AG09309 (cell line): ENCODE measurements at regions not wholly inside any gene's neighbourhood (a gene's known extent, or its start where the extent isn't known, plus 50 kb on each side); places are given as distances from the start of the nearest gene placed in this dataset.
A peak's percentile ranks its signal among the peaks of the same experiment; 100 is the strongest.

ENCODE experiments used
- DNase-seq: peaks from one replicate; pipeline ENCODE4 v3.0.0-alpha.2; 2010; ENCODE audit warnings: low read depth
- H3K4me3 ChIP-seq: 2 replicates; pipeline ENCODE4 v1.5.1; 2011; ENCODE audit warnings: mild to moderate bottlenecking, low read depth, low read length, moderate library complexity; ENCODE audit not compliant: control insufficient read depth
- TF ChIP-seq, protein P1 (sequence below): IDR thresholded peaks from 2 replicates; pipeline ENCODE4 v1.5.1; 2011; ENCODE audit warnings: mild to moderate bottlenecking, low read depth, low read length, inconsistent platforms; ENCODE audit not compliant: insufficient read depth, control insufficient read depth; ENCODE audit errors: missing control alignments

DNA sequence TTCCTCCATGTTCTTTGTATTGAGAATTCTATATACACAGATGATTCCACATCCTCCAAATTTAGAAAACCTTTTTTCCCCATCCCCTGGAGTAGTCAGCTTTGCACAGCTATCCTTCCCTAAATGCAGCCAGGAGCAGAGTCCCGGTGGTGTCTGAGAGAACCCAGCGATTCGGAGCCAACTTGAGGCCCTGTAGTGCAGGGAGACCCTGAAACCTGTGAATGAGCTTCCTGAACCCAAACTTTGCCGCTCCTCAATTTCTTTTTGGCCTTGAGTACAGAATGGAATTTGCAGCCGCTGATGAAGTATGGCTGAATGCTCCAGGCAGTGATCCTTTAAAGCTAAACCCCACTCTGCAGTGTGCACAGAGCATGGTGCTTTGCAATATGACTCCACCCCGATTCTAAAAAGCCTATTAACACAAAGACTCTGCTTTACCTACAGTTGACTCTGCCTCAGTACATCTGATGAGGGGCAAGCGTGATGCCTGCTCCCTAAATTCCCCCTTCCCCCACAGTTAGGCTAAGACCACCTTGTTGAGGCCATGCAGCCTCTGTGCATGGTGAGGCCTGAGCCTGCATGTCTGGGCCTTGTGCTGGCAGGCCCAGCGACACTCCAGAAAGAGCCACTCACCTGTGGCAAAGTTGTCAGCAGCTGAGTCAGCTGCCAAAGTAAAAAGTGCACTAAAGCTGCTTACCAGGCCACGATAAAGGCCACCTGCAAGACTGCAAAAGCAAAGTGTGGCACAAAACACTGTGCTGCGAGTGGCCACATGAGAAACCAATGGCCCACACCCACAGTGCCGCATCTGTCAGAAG is 82.1 kb downstream of the PLEKHG1 start:
- H3K4me3 ChIP-seq: no peak overlapping the region
- DNase-seq: no peak
- TF ChIP-seq, protein P1, sequence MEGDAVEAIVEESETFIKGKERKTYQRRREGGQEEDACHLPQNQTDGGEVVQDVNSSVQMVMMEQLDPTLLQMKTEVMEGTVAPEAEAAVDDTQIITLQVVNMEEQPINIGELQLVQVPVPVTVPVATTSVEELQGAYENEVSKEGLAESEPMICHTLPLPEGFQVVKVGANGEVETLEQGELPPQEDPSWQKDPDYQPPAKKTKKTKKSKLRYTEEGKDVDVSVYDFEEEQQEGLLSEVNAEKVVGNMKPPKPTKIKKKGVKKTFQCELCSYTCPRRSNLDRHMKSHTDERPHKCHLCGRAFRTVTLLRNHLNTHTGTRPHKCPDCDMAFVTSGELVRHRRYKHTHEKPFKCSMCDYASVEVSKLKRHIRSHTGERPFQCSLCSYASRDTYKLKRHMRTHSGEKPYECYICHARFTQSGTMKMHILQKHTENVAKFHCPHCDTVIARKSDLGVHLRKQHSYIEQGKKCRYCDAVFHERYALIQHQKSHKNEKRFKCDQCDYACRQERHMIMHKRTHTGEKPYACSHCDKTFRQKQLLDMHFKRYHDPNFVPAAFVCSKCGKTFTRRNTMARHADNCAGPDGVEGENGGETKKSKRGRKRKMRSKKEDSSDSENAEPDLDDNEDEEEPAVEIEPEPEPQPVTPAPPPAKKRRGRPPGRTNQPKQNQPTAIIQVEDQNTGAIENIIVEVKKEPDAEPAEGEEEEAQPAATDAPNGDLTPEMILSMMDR: no peak

DNA sequence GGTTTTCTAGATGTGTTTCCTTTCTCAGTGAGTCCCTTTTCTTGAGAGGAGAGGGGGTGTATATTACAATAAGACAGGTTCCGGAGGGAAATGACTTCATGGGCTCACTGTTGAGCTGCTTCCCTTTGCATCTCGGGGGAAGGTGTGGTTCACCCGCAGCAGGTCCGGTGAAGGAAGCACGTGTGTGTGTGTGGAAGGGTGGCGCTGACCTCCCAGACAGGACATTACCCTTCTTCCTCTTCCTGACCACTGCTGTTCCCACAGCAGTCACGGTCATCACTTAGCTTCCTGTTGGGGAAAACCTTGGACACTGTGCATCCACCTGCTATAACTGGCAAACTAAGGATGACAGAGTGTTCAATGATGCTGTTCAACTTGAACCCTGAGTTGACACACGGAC is 83.6 kb downstream of the PLEKHG1 start:
- no peak for DNase-seq
- H3K4me3 ChIP-seq: no peak overlapping the region
- TF ChIP-seq, protein P1: no peak

DNA sequence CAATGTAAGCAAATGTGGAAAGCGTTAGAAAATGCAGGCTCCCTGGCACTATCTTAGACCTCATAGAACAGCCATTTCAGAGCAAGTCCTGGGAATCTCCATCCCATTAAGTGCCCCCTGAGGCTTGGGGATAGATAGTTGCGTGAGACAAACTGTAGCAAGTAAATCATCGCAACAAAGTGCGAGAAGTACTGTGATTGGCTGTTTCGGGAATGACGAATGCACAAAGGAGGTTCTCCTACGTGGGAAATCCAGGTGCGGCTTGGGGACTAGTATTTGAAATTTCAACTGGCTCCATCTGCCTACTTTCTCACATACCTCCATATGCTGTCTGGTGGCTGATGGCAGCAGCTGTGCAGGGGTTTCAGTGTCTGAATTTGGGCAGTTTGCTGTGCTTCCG is 84.5 kb downstream of the PLEKHG1 start:
- no peak overlapping the region for H3K4me3 ChIP-seq
- TF ChIP-seq, protein P1: no peak
- DNase-seq: no peak

DNA sequence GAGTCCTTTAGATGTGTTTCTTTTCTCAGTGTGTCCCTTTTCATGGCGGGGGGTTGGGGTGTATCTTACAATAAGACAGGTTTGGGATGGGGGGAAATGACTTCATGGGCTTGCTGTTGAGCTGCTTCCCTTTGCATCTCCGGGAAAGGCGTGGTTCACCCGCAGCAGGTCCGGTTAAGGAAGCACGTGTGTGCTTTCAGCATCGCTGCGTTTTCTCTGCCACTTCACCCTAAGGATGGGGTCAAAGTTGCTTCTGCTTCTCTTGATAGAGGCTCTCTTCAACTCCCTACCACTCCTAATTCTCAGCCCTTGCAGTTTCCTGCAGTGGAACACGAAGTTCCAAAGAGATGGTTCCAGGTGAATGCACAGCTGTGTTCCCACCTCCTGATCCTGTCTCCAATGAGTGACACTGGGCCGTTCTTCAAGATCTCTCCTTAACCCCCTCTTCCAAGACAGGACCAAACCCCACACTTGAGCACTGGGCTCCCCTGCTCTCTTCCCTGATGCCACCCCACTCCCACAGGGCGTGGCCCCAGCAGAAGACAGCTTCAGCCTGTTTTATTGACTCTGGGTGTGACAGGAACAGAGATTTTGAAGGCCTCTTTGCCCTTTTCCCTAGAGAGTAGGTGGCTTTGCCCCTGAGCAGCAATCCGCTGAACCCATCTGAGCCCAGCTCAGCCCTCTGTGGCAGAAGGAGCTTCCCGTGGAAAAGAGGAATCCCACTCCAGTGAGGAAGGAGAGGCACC is 85.2 kb downstream of the PLEKHG1 start:
- DNase-seq: no peak
- TF ChIP-seq, protein P1: no peak
- no peak overlapping the region for H3K4me3 ChIP-seq

- H3K4me3 ChIP-seq: no peak overlapping the region
- no peak for DNase-seq
- TF ChIP-seq, protein P1: peak; percentile 55
Measured at GRCh38 chr6:150685860-150686259, 86.2 kb downstream of the PLEKHG1 start.

GRCh38 chr6:150686566-150686965 is 86.9 kb downstream of the PLEKHG1 start:
- no peak overlapping the region for H3K4me3 ChIP-seq
- TF ChIP-seq, protein P1: no peak
- no peak for DNase-seq
